ENCODE measurements at regions not wholly inside any gene's neighbourhood (a gene's known extent, or its start where the extent isn't known, plus 50 kb on each side); places are given as distances from the start of the nearest gene placed in this dataset.
A peak's percentile ranks its signal among the peaks of the same experiment; 100 is the strongest.

DNA sequence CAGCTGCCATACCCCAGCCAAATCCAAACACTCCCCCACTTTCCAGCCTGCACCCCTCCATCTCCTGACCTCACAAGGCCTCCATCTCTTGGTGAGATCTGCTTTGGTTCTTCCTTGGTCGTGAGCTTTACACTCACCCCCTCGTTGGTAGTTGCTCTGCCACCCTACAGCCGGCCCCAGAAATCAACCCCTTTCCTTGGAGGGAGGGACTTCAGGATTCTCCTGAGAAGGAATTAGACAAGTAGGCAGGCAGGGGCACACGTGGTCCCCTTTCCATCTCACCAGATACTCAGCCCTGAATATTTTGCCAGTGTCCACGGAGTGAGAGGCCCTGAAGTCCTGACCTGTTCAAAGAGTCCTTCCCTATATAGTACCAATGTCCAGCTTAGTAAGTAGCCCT is 120.0 kb upstream of the PWP1 start:
- H3K27ac ChIP-seq (ENCODE audit: low read depth in 1 of 2, low read length in 1 of 2), result no peak overlapping the region
- no peaks in the 10 kb centered on the region for H3K27me3 ChIP-seq (ENCODE audit: control insufficient read depth in 2 of 2, insufficient read depth in 1 of 2, low read length in 1 of 2)
- no peak for DNase-seq (ENCODE audit: low read depth in 6 of 9, low spot score in 9 of 9)
- no peaks in the 10 kb centered on the region for H3K9me3 ChIP-seq (ENCODE audit: control insufficient read depth in 2 of 2, insufficient read depth in 1 of 2, low read length in 1 of 2)
- H3K4me3 ChIP-seq (ENCODE audit: low read length in 2 of 2), result no peak overlapping the region
- WGBS, result 91% methylated on average over 5 of the region's 5 CpGs
- H3K36me3 ChIP-seq (ENCODE audit: control insufficient read depth in 2 of 2, insufficient read depth in 2 of 2, low read length in 1 of 2), result no peaks in the 10 kb centered on the region
- peaks cover 0 to 2% of the 10 kb centered on the region in 2 donors for H3K4me1 ChIP-seq (ENCODE audit: control insufficient read depth in 2 of 2, insufficient read depth in 2 of 2, low read length in 2 of 2)

DNA sequence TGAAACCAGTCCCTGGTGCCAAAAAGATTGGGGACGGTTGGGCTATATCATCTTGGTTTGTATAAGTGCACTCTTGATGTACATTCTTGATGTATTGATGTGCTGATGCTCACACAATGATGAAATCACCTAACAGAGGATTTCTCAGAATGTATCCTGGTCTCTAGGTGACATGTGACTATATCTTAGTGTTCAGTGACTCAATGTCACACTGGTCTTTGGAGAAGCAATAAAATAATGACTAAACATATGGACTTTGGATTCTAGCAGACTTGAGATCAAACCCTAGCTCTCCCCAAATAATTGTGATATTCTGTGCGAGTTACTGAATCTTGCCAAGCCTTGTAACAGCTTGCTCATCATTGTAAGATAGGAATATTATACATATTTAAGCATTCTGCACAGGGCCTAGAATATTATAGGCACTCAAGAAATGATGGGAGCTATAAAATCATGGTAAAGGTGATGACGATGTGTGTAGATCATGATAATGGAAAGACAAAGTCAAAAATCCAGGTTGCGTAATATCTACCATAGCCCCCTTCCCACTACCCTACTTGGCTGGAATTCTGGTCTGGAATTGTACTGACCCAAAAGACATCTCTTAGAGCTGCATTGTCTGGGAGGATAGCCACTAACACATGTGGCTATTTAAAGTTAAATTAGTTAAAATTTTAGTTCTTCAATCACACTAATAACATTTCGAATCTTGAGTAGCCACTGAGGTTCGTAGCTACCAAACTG is 117.6 kb upstream of the PWP1 start:
- no peaks in the 10 kb centered on the region for H3K9me3 ChIP-seq (ENCODE audit: control insufficient read depth in 2 of 2, insufficient read depth in 1 of 2, low read length in 1 of 2)
- WGBS, result 98% methylated on average over 6 of the region's 6 CpGs
- peaks cover 2% of the 10 kb centered on the region in 2 donors for H3K4me1 ChIP-seq (ENCODE audit: control insufficient read depth in 2 of 2, insufficient read depth in 2 of 2, low read length in 2 of 2)
- no peak overlapping the region for H3K27ac ChIP-seq (ENCODE audit: low read depth in 1 of 2, low read length in 1 of 2)
- no peaks in the 10 kb centered on the region for H3K27me3 ChIP-seq (ENCODE audit: control insufficient read depth in 2 of 2, insufficient read depth in 1 of 2, low read length in 1 of 2)
- no peaks in the 10 kb centered on the region for H3K36me3 ChIP-seq (ENCODE audit: control insufficient read depth in 2 of 2, insufficient read depth in 2 of 2, low read length in 1 of 2)
- H3K4me3 ChIP-seq (ENCODE audit: low read length in 2 of 2), result no peak overlapping the region
- DNase-seq (ENCODE audit: low read depth in 6 of 9, low spot score in 9 of 9), result no peak

DNA sequence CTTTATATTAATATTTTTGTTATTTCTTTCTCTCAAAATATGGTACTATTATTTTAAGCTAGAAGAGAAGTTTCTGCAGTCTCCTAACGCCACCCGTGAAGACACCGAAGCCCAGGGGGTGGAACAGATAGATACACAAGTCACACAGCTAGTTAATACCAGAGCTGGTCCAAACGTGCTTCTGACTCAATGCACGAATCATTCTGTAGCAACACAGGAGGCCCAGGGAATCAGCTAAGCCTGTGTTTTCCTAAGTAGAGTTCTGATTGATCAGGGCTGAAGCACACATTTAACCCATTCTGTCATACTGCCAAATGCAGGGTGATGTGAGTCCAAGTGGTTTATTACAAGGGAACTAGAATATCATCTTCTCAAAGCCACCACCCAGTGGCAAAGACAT is 116.9 kb upstream of the PWP1 start:
- H3K4me3 ChIP-seq (ENCODE audit: low read length in 2 of 2), result no peak overlapping the region
- no peak for DNase-seq (ENCODE audit: low read depth in 6 of 9, low spot score in 9 of 9)
- no peaks in the 10 kb centered on the region for H3K27me3 ChIP-seq (ENCODE audit: control insufficient read depth in 2 of 2, insufficient read depth in 1 of 2, low read length in 1 of 2)
- peaks cover 2% of the 10 kb centered on the region in 2 donors for H3K4me1 ChIP-seq (ENCODE audit: control insufficient read depth in 2 of 2, insufficient read depth in 2 of 2, low read length in 2 of 2)
- no peaks in the 10 kb centered on the region for H3K9me3 ChIP-seq (ENCODE audit: control insufficient read depth in 2 of 2, insufficient read depth in 1 of 2, low read length in 1 of 2)
- H3K36me3 ChIP-seq (ENCODE audit: control insufficient read depth in 2 of 2, insufficient read depth in 2 of 2, low read length in 1 of 2), result no peaks in the 10 kb centered on the region
- no peak overlapping the region for H3K27ac ChIP-seq (ENCODE audit: low read depth in 1 of 2, low read length in 1 of 2)
- 98% methylated on average over 5 of the region's 5 CpGs for WGBS

DNA sequence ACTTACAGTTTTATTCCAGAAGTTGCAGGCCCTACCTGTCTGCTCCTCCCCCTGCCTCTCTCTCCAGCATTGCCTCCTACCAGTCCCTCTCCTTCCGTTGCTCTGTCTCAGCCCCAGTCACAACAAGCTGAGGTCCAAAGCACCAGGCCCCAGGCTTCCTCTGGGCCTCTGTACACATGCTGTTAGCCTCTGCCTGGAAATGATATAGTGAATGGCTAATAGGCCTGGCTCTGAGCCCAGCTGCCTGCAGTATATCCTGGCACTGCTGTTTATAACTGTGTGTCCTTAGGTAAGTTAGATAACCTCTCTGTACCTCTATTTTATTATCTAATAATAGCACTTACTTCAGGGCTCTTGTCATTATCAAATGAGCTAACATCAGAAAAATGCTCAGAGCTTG is 114.9 kb upstream of the PWP1 start:
- DNase-seq (ENCODE audit: low read depth in 6 of 9, low spot score in 9 of 9), result no peak
- no peaks in the 10 kb centered on the region for H3K27me3 ChIP-seq (ENCODE audit: control insufficient read depth in 2 of 2, insufficient read depth in 1 of 2, low read length in 1 of 2)
- H3K4me1 ChIP-seq (ENCODE audit: control insufficient read depth in 2 of 2, insufficient read depth in 2 of 2, low read length in 2 of 2), result peaks cover under 1 to 2% of the 10 kb centered on the region in 2 donors
- H3K9me3 ChIP-seq (ENCODE audit: control insufficient read depth in 2 of 2, insufficient read depth in 1 of 2, low read length in 1 of 2), result no peaks in the 10 kb centered on the region
- 89% methylated on average over 1 of the region's 1 CpG for WGBS
- no peak overlapping the region for H3K27ac ChIP-seq (ENCODE audit: low read depth in 1 of 2, low read length in 1 of 2)
- H3K4me3 ChIP-seq (ENCODE audit: low read length in 2 of 2), result no peak overlapping the region
- no peaks in the 10 kb centered on the region for H3K36me3 ChIP-seq (ENCODE audit: control insufficient read depth in 2 of 2, insufficient read depth in 2 of 2, low read length in 1 of 2)

- H3K4me1 ChIP-seq (ENCODE audit: control insufficient read depth in 2 of 2, insufficient read depth in 2 of 2, low read length in 2 of 2), result peaks cover 0 to 2% of the 10 kb centered on the region in 2 donors
- H3K27me3 ChIP-seq (ENCODE audit: control insufficient read depth in 2 of 2, insufficient read depth in 1 of 2, low read length in 1 of 2), result no peaks in the 10 kb centered on the region
- H3K36me3 ChIP-seq (ENCODE audit: control insufficient read depth in 2 of 2, insufficient read depth in 2 of 2, low read length in 1 of 2), result no peaks in the 10 kb centered on the region
- H3K9me3 ChIP-seq (ENCODE audit: control insufficient read depth in 2 of 2, insufficient read depth in 1 of 2, low read length in 1 of 2), result no peaks in the 10 kb centered on the region
- 84% methylated on average over 7 of the region's 7 CpGs for WGBS
- no peak overlapping the region for H3K27ac ChIP-seq (ENCODE audit: low read depth in 1 of 2, low read length in 1 of 2)
- DNase-seq (ENCODE audit: low read depth in 6 of 9, low spot score in 9 of 9), result peak in 3 of 9 donors; percentile 13 to 38 (median 22)
- H3K4me3 ChIP-seq (ENCODE audit: low read length in 2 of 2), result no peak overlapping the region
Observed at GRCh38 chr12:107571492-107571891, 114.1 kb upstream of the PWP1 start.

- peaks cover 0 to 7% of the 10 kb centered on the region in 2 donors for H3K27me3 ChIP-seq (ENCODE audit: control insufficient read depth in 2 of 2, insufficient read depth in 1 of 2, low read length in 1 of 2)
- no peaks in the 10 kb centered on the region for H3K36me3 ChIP-seq (ENCODE audit: control insufficient read depth in 2 of 2, insufficient read depth in 2 of 2, low read length in 1 of 2)
- no peak overlapping the region for H3K4me3 ChIP-seq (ENCODE audit: low read length in 2 of 2)
- H3K4me1 ChIP-seq (ENCODE audit: control insufficient read depth in 2 of 2, insufficient read depth in 2 of 2, low read length in 2 of 2), result peaks cover 0 to 2% of the 10 kb centered on the region in 2 donors
- no peaks in the 10 kb centered on the region for H3K9me3 ChIP-seq (ENCODE audit: control insufficient read depth in 2 of 2, insufficient read depth in 1 of 2, low read length in 1 of 2)
- no peak overlapping the region for H3K27ac ChIP-seq (ENCODE audit: low read depth in 1 of 2, low read length in 1 of 2)
- 93% methylated on average over 4 of the region's 4 CpGs for WGBS
- DNase-seq (ENCODE audit: low read depth in 6 of 9, low spot score in 9 of 9), result no peak
Observed at GRCh38 chr12:107574691-107575090, 110.9 kb upstream of the PWP1 start.

GRCh38 chr12:107580750-107581618 is 104.6 kb upstream of the PWP1 start:
- peaks cover 0 to 32% of the 10 kb centered on the region in 2 donors for H3K27me3 ChIP-seq (ENCODE audit: control insufficient read depth in 2 of 2, insufficient read depth in 1 of 2, low read length in 1 of 2)
- 88% methylated on average over 66 of the region's 66 CpGs for WGBS

GRCh38 chr12:107581619-107582015 is 104.0 kb upstream of the PWP1 start:
- 94% methylated on average over 12 of the region's 12 CpGs for WGBS
- no peak for DNase-seq (ENCODE audit: low read depth in 6 of 9, low spot score in 9 of 9)
- Histone ChIP-seq H3K4me3 (ENCODE audit: low read length in 2 of 2) (no peak overlapping the region), H3K27ac (ENCODE audit: low read depth in 1 of 2, low read length in 1 of 2) (no peak overlapping the region), H3K9me3 (ENCODE audit: control insufficient read depth in 2 of 2, insufficient read depth in 1 of 2, low read length in 1 of 2) (no peaks in the 10 kb centered on the region), H3K4me1 (ENCODE audit: control insufficient read depth in 2 of 2, insufficient read depth in 2 of 2, low read length in 2 of 2) (peaks cover 0 to 2% of the 10 kb centered on the region in 2 donors), H3K27me3 (ENCODE audit: control insufficient read depth in 2 of 2, insufficient read depth in 1 of 2, low read length in 1 of 2) (peaks cover 0 to 32% of the 10 kb centered on the region in 2 donors), H3K36me3 (ENCODE audit: control insufficient read depth in 2 of 2, insufficient read depth in 2 of 2, low read length in 1 of 2) (peaks cover 3% of the 10 kb centered on the region in 2 donors)

More at GRCh38 chr12:107580750-107581618, 104.6 kb upstream of the PWP1 start:
- no peak overlapping the region for H3K4me3 ChIP-seq (ENCODE audit: low read length in 2 of 2)
- peaks cover 0 to 2% of the 10 kb centered on the region in 2 donors for H3K4me1 ChIP-seq (ENCODE audit: control insufficient read depth in 2 of 2, insufficient read depth in 2 of 2, low read length in 2 of 2)
- H3K27ac ChIP-seq (ENCODE audit: low read depth in 1 of 2, low read length in 1 of 2), result no peak overlapping the region
- H3K9me3 ChIP-seq (ENCODE audit: control insufficient read depth in 2 of 2, insufficient read depth in 1 of 2, low read length in 1 of 2), result no peaks in the 10 kb centered on the region
- peaks cover 3% of the 10 kb centered on the region in 2 donors for H3K36me3 ChIP-seq (ENCODE audit: control insufficient read depth in 2 of 2, insufficient read depth in 2 of 2, low read length in 1 of 2)
- no peak for DNase-seq (ENCODE audit: low read depth in 6 of 9, low spot score in 9 of 9)

GRCh38 chr12:107583551-107583950 is 102.0 kb upstream of the PWP1 start:
- Histone ChIP-seq H3K4me3 (ENCODE audit: low read length in 2 of 2) (no peak overlapping the region), H3K27me3 (ENCODE audit: control insufficient read depth in 2 of 2, insufficient read depth in 1 of 2, low read length in 1 of 2) (peaks cover 0 to 32% of the 10 kb centered on the region in 2 donors), H3K36me3 (ENCODE audit: control insufficient read depth in 2 of 2, insufficient read depth in 2 of 2, low read length in 1 of 2) (peaks cover 3% of the 10 kb centered on the region in 2 donors), H3K9me3 (ENCODE audit: control insufficient read depth in 2 of 2, insufficient read depth in 1 of 2, low read length in 1 of 2) (no peaks in the 10 kb centered on the region), H3K4me1 (ENCODE audit: control insufficient read depth in 2 of 2, insufficient read depth in 2 of 2, low read length in 2 of 2) (peaks cover 0 to 2% of the 10 kb centered on the region in 2 donors), H3K27ac (ENCODE audit: low read depth in 1 of 2, low read length in 1 of 2) (no peak overlapping the region)
- no peak for DNase-seq (ENCODE audit: low read depth in 6 of 9, low spot score in 9 of 9)
- 97% methylated on average over 5 of the region's 5 CpGs for WGBS
